ENCODE measurements at regions not wholly inside any gene's neighbourhood (a gene's known extent, or its start where the extent isn't known, plus 50 kb on each side); places are given as distances from the start of the nearest gene placed in this dataset.

DNA sequence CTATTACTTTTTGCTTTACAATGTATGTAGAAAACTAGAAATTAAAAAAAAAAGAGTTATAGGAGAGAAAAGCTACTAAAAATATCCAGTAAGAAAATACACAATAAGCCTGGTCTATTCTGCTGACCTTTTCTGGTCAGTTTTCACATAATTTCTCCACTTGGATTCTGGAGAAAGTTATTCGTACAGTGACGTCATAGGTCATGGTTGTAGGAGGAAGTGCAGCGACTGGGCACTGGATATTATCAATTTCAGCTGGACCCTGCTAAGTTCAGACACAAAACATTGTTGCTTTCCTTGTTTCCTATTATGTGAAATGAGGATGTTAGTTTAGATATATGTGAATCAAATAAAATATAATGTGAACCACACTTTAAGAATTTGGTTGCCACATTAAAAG, 201.2 kb downstream of the MTRR start:
- TF ChIP-seq, protein P1, sequence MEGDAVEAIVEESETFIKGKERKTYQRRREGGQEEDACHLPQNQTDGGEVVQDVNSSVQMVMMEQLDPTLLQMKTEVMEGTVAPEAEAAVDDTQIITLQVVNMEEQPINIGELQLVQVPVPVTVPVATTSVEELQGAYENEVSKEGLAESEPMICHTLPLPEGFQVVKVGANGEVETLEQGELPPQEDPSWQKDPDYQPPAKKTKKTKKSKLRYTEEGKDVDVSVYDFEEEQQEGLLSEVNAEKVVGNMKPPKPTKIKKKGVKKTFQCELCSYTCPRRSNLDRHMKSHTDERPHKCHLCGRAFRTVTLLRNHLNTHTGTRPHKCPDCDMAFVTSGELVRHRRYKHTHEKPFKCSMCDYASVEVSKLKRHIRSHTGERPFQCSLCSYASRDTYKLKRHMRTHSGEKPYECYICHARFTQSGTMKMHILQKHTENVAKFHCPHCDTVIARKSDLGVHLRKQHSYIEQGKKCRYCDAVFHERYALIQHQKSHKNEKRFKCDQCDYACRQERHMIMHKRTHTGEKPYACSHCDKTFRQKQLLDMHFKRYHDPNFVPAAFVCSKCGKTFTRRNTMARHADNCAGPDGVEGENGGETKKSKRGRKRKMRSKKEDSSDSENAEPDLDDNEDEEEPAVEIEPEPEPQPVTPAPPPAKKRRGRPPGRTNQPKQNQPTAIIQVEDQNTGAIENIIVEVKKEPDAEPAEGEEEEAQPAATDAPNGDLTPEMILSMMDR (IDR thresholded peaks at IDR 0.05; ENCODE audit: low read length), result no peak
- TF ChIP-seq EZH2 (IDR thresholded peaks at IDR 0.05; ENCODE audit: borderline replicate concordance, low read length), result no peak

Data from OCI-LY1 (cell line).